H9 (cell line): ENCODE measurements at regions not wholly inside any gene's neighbourhood (a gene's known extent, or its start where the extent isn't known, plus 50 kb on each side); places are given as distances from the start of the nearest gene placed in this dataset.

ENCODE experiments used
- DNase-seq: peaks from one replicate; pipeline ENCODE4 v3.0.0-alpha.2; 2017
- H2AFZ ChIP-seq: one replicate; pipeline ENCODE4 v1.6.1; 2013; ENCODE audit warnings: mild to moderate bottlenecking, low read length, control low read depth, moderate library complexity
- H2AK5ac ChIP-seq: 2 replicates; pipeline ENCODE4 v1.6.1; 2013; ENCODE audit warnings: low read length, control low read depth, mixed read lengths; ENCODE audit not compliant: insufficient read length
- H2BK120ac ChIP-seq: one replicate; pipeline ENCODE4 v1.6.1; 2013; ENCODE audit warnings: low read depth, mild to moderate bottlenecking, low read length, control low read depth, inconsistent platforms; ENCODE audit not compliant: poor library complexity, severe bottlenecking
- H2BK12ac ChIP-seq: 2 replicates; pipeline ENCODE4 v1.6.1; 2013; ENCODE audit warnings: low read length, control low read depth, mixed read lengths, low read depth; ENCODE audit not compliant: insufficient read length
- H2BK15ac ChIP-seq: 2 replicates; pipeline ENCODE4 v1.6.1; 2013; ENCODE audit warnings: low read depth, low read length, control low read depth
- H2BK20ac ChIP-seq: one replicate; pipeline ENCODE4 v1.6.1; 2013; ENCODE audit warnings: low read depth, mild to moderate bottlenecking, low read length, control low read depth, inconsistent platforms; ENCODE audit not compliant: poor library complexity, severe bottlenecking
- H2BK5ac ChIP-seq: 2 replicates; pipeline ENCODE4 v1.6.1; 2013; ENCODE audit warnings: low read length, control low read depth, mixed read lengths; ENCODE audit not compliant: insufficient read length
- H3K14ac ChIP-seq: 2 replicates; pipeline ENCODE4 v1.6.1; 2013; ENCODE audit warnings: low read length, control low read depth; ENCODE audit not compliant: insufficient read depth
- H3K18ac ChIP-seq: 2 replicates; pipeline ENCODE4 v1.6.1; 2013; ENCODE audit warnings: low read depth, mild to moderate bottlenecking, mixed read lengths, low read length, control low read depth; ENCODE audit not compliant: insufficient read length
- H3K23ac ChIP-seq: 2 replicates; pipeline ENCODE4 v1.6.1; 2013; ENCODE audit warnings: low read length, control low read depth, mixed read lengths, low read depth; ENCODE audit not compliant: insufficient read length
- H3K23me2 ChIP-seq: 2 replicates; pipeline ENCODE4 v1.6.1; 2013; ENCODE audit warnings: low read depth, mild to moderate bottlenecking, mixed read lengths, low read length, control low read depth; ENCODE audit not compliant: insufficient read length, poor library complexity, severe bottlenecking
- H3K27ac ChIP-seq: 2 replicates; pipeline ENCODE4 v1.5.1; 2013; ENCODE audit warnings: low read length, control low read depth, mixed read lengths, low read depth; ENCODE audit not compliant: insufficient read length
- H3K27me3 ChIP-seq: 2 replicates; pipeline ENCODE4 v1.6.1; 2013; ENCODE audit warnings: low read length, control low read depth, inconsistent platforms; ENCODE audit not compliant: insufficient read depth
- H3K4ac ChIP-seq: 2 replicates; pipeline ENCODE4 v1.6.1; 2013; ENCODE audit warnings: low read depth, mild to moderate bottlenecking, control low read depth, inconsistent platforms, low read length, moderate library complexity
- H3K4me1 ChIP-seq: 2 replicates; pipeline ENCODE4 v1.6.1; 2013; ENCODE audit warnings: low read length, control low read depth, inconsistent platforms; ENCODE audit not compliant: insufficient read depth
- H3K4me2 ChIP-seq: 2 replicates; pipeline ENCODE4 v1.6.1; 2013; ENCODE audit warnings: low read length, control low read depth, mixed read lengths; ENCODE audit not compliant: insufficient read length, insufficient read depth
- H3K56ac ChIP-seq: 2 replicates; pipeline ENCODE4 v1.6.1; 2013; ENCODE audit warnings: low read depth, mild to moderate bottlenecking, mixed read lengths, low read length, control low read depth; ENCODE audit not compliant: insufficient read length
- H3K79me1 ChIP-seq: 2 replicates; pipeline ENCODE4 v1.6.1; 2013; ENCODE audit warnings: low read depth, mild to moderate bottlenecking, moderate library complexity, low read length, control low read depth, inconsistent platforms; ENCODE audit not compliant: insufficient read depth, poor library complexity, severe bottlenecking
- H3K79me2 ChIP-seq: 2 replicates; pipeline ENCODE4 v1.6.1; 2013; ENCODE audit warnings: low read length, control low read depth, inconsistent platforms; ENCODE audit not compliant: insufficient read depth
- H3K9ac ChIP-seq: 2 replicates; pipeline ENCODE4 v1.6.1; 2013; ENCODE audit warnings: low read length, control low read depth, mixed read lengths; ENCODE audit not compliant: insufficient read length; ENCODE audit errors: extremely low read depth
- H3K9me3 ChIP-seq: one replicate; pipeline ENCODE4 v1.6.1; 2013; ENCODE audit warnings: low read depth, low read length, inconsistent platforms; ENCODE audit not compliant: control insufficient read depth
- H3T11ph ChIP-seq: one replicate; pipeline ENCODE4 v1.6.1; 2013; ENCODE audit warnings: mild to moderate bottlenecking, low read length, control low read depth, inconsistent platforms
- H4K20me1 ChIP-seq: one replicate; pipeline ENCODE4 v1.6.1; 2013; ENCODE audit not compliant: control insufficient read depth, insufficient read length, insufficient read depth
- H4K5ac ChIP-seq: 2 replicates; pipeline ENCODE4 v1.6.1; 2013; ENCODE audit warnings: low read depth, mild to moderate bottlenecking, mixed read lengths, low read length, control low read depth; ENCODE audit not compliant: insufficient read length
- H4K8ac ChIP-seq: replicated peaks from 2 replicates; pipeline ENCODE4 v1.6.1; 2013; ENCODE audit warnings: low read length, control low read depth, mixed read lengths, low read depth; ENCODE audit not compliant: insufficient read length
- H4K91ac ChIP-seq: 2 replicates; pipeline ENCODE4 v1.6.1; 2013; ENCODE audit warnings: low read depth, mild to moderate bottlenecking, moderate library complexity, mixed read lengths, low read length, control low read depth; ENCODE audit not compliant: insufficient read length
- H3K27ac Mint-ChIP-seq, 3 experiments: 2 replicates in 2 of 3; 3 replicates in 1 of 3; pipeline ENCODE4 v1.8.0; 2020 to 2021; ENCODE audit warnings: mixed read lengths in 3 of 3, mild to moderate bottlenecking in 1 of 3, moderate library complexity in 1 of 3
- H3K27me3 Mint-ChIP-seq: 2 replicates; pipeline ENCODE4 v1.8.0; 2021; ENCODE audit warnings: low read depth, mild to moderate bottlenecking, moderate library complexity, mixed read lengths
- H3K36me3 Mint-ChIP-seq, 3 experiments: 2 replicates in 2 of 3; 3 replicates in 1 of 3; pipeline ENCODE4 v1.8.0; 2020 to 2021; ENCODE audit warnings: low read depth in 3 of 3, mixed read lengths in 3 of 3; ENCODE audit not compliant: insufficient read depth in 1 of 3
- H3K4me1 Mint-ChIP-seq, 2 experiments: 2 replicates each; pipeline ENCODE4 v1.8.0; 2020; ENCODE audit warnings: mixed read lengths in 2 of 2
- H3K4me3 Mint-ChIP-seq, 2 experiments: 2 replicates in 1 of 2; 3 replicates in 1 of 2; pipeline ENCODE4 v1.8.0; 2020 to 2021; ENCODE audit warnings: mild to moderate bottlenecking in 2 of 2, mixed read lengths in 2 of 2, moderate library complexity in 1 of 2
- H3K9me3 Mint-ChIP-seq, 2 experiments: 2 replicates in 1 of 2; 3 replicates in 1 of 2; pipeline ENCODE4 v1.8.0; 2020; ENCODE audit warnings: mild to moderate bottlenecking in 2 of 2, mixed read lengths in 2 of 2, moderate library complexity in 1 of 2
- CTCF ChIP-seq: fragments of 200-600 bp; sonication (generic); conservative IDR thresholded peaks from 3 replicates; pipeline ENCODE4 v1.8.0; 2021; ENCODE audit warnings: antibody characterized with exemption, mild to moderate bottlenecking
- WGBS: extraction: QIAGEN DNeasy Blood & Tissue Kit; methylation state at CpG from one replicate; pipeline ENCODE4 v1.1.7; 2013; ENCODE audit warnings: missing lambda C conversion rate, low lambda C conversion rate, mixed read lengths; ENCODE audit not compliant: insufficient read length; ENCODE audit errors: extremely low coverage; 5-methylcytosine and 5-hydroxymethylcytosine counted together

GRCh38 chr12:93111773-93112172, 182.7 kb upstream of the EEA1 start:
- no peak overlapping the region for H2BK15ac ChIP-seq
- H2BK20ac ChIP-seq = no peak overlapping the region
- no peak overlapping the region for H3K4ac ChIP-seq
- DNase-seq = no peak
- H2BK120ac ChIP-seq = no peak overlapping the region
- H4K20me1 ChIP-seq = no peaks in the 10 kb centered on the region
- Mint-ChIP-seq H3K27me3 (peaks cover 5% of the 10 kb centered on the region), H3K4me3 (no peak overlapping the region), H3K4me1 (peaks cover 13% of the 10 kb centered on the region in 2 experiments), H3K36me3 (no peaks in the 10 kb centered on the region; a peak in 1 of 7 replicates), H3K9me3 (no peaks in the 10 kb centered on the region), H3K27ac (no peak overlapping the region)
- whole genome bisulfite sequencing = no CpG with 5 or more reads among the region's 2 CpGs
- no peak overlapping the region for H3T11ph ChIP-seq
- no peaks in the 10 kb centered on the region for H3K79me2 ChIP-seq
- H2AK5ac ChIP-seq = no peak overlapping the region
- no peak for TF ChIP-seq CTCF
- no peak overlapping the region for H3K14ac ChIP-seq
- H3K23me2 ChIP-seq = no peaks in the 10 kb centered on the region
- H2AFZ ChIP-seq = no peak overlapping the region
- no peak overlapping the region for H3K9ac ChIP-seq
- H3K27me3 ChIP-seq = no peaks in the 10 kb centered on the region
- H3K18ac ChIP-seq = no peak overlapping the region
- no peaks in the 10 kb centered on the region for H3K9me3 ChIP-seq
- no peak overlapping the region for H3K56ac ChIP-seq
- no peak overlapping the region for H4K5ac ChIP-seq
- no peak overlapping the region for H2BK5ac ChIP-seq
- H3K4me1 ChIP-seq = no peaks in the 10 kb centered on the region
- no peak overlapping the region for H3K23ac ChIP-seq
- H3K79me1 ChIP-seq = no peaks in the 10 kb centered on the region
- H3K27ac ChIP-seq = no peak overlapping the region
- H4K91ac ChIP-seq = no peak overlapping the region
- H4K8ac ChIP-seq = no peak overlapping the region
- no peak overlapping the region for H2BK12ac ChIP-seq
- H3K4me2 ChIP-seq = no peak overlapping the region
